ENCODE measurements at regions not wholly inside any gene's neighbourhood (a gene's known extent, or its start where the extent isn't known, plus 50 kb on each side); places are given as distances from the start of the nearest gene placed in this dataset.
A peak's percentile ranks its signal among the peaks of the same experiment; 100 is the strongest.

GRCh38 chr11:95466416-95466815 lies 235.4 kb upstream of the SESN3 start:
- DNase-seq, result no peak

- no peak for DNase-seq
Observed at GRCh38 chr11:95465887-95466286, 234.9 kb upstream of the SESN3 start.

- no peak for DNase-seq
Observed at GRCh38 chr11:95461858-95462257, 230.9 kb upstream of the SESN3 start.

GRCh38 chr11:95461348-95461747 lies 230.3 kb upstream of the SESN3 start:
- DNase-seq, result no peak

- no peak for DNase-seq
Observed at GRCh38 chr11:95459291-95460042, 228.5 kb upstream of the SESN3 start.

- DNase-seq, result no peak
Observed at GRCh38 chr11:95456714-95457491, 225.9 kb upstream of the SESN3 start.

GRCh38 chr11:95455228-95455970 lies 224.4 kb upstream of the SESN3 start:
- DNase-seq, result no peak

- DNase-seq, result no peak
Observed at GRCh38 chr11:95453616-95454171, 222.7 kb upstream of the SESN3 start.

GRCh38 chr11:95451682-95452081 lies 220.7 kb upstream of the SESN3 start:
- DNase-seq, result no peak

GRCh38 chr11:95451261-95451660 lies 220.3 kb upstream of the SESN3 start:
- no peak for DNase-seq

- no peak for DNase-seq
Observed at GRCh38 chr11:95450547-95451123, 219.6 kb upstream of the SESN3 start.

GRCh38 chr11:95445746-95446333 lies 214.8 kb upstream of the SESN3 start:
- DNase-seq, result no peak

- DNase-seq, result no peak
Observed at GRCh38 chr11:95444309-95445241, 213.6 kb upstream of the SESN3 start.

- peak; percentile 23 for DNase-seq
Observed at GRCh38 chr11:95443386-95443785, 212.4 kb upstream of the SESN3 start.

- no peak for DNase-seq
Observed at GRCh38 chr11:95442531-95443050, 211.6 kb upstream of the SESN3 start.

- DNase-seq, result no peak
Observed at GRCh38 chr11:95435628-95436353, 204.8 kb upstream of the SESN3 start.

- DNase-seq, result no peak
Observed at GRCh38 chr11:95435192-95435591, 204.2 kb upstream of the SESN3 start.

GRCh38 chr11:95434489-95435057 lies 203.6 kb upstream of the SESN3 start:
- no peak for DNase-seq

GRCh38 chr11:95434009-95434408 lies 203.0 kb upstream of the SESN3 start:
- DNase-seq, result no peak
